Transverse colon (tissue), 4 donors: ENCODE measurements at regions not wholly inside any gene's neighbourhood (a gene's known extent, or its start where the extent isn't known, plus 50 kb on each side); places are given as distances from the start of the nearest gene placed in this dataset.

Experiments
- EP300 ChIP-seq: sonication (generic); formaldehyde crosslinking; IDR thresholded peaks from one replicate; pipeline ENCODE4 v1.6.1; 2017; ENCODE audit warnings: antibody characterized with exemption, low read depth
- POLR2A ChIP-seq: fragments of 450-650 bp; IDR thresholded peaks from one replicate; pipeline ENCODE4 v1.6.1; 2016; ENCODE audit warnings: antibody characterized with exemption, mild to moderate bottlenecking, moderate library complexity
- POLR2AphosphoS5 ChIP-seq, 3 donors: sonication (generic); formaldehyde crosslinking; IDR thresholded peaks; one replicate each; pipeline ENCODE4 v1.6.1; 2016; ENCODE audit warnings: antibody characterized with exemption in 3 of 3
- TF ChIP-seq, protein P1 (sequence below), 5 experiments: fragments of 200-600 bp in 3 of 5; fragments of 450-650 bp in 2 of 5; sonication (generic) in 3 of 5; IDR thresholded peaks; 1 replicate in 2 of 5; 2 replicates in 3 of 5; pipeline ENCODE4 v1.5.1; 2016 to 2017; ENCODE audit warnings: antibody characterized with exemption in 5 of 5, inconsistent platforms in 3 of 5, mild to moderate bottlenecking in 2 of 5, moderate library complexity in 1 of 5

DNA sequence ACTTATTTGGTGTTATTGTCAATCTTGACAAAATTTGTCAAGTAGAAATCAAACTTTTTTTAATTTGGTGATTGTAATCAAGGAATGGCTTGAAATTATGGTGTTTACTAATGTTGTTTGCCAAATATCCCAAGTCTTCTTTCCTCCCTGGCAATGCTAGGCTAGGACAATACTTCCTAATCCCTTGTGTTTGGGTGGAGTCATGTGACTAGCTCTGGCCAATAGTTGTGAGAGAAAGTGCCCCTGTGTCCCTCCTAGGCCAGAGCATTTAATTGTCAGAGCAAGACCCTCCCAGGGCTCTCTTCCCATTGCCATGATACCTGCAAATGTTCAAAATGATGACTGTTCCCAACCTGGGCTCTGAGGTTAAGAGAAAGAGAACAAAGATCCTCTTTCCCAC is 132.7 kb downstream of the ANXA2 start:
- TF ChIP-seq EP300 (no peak), POLR2A (no peak), POLR2AphosphoS5 (IDR thresholded peaks at IDR 0.05) (no peak)
- TF ChIP-seq, protein P1, sequence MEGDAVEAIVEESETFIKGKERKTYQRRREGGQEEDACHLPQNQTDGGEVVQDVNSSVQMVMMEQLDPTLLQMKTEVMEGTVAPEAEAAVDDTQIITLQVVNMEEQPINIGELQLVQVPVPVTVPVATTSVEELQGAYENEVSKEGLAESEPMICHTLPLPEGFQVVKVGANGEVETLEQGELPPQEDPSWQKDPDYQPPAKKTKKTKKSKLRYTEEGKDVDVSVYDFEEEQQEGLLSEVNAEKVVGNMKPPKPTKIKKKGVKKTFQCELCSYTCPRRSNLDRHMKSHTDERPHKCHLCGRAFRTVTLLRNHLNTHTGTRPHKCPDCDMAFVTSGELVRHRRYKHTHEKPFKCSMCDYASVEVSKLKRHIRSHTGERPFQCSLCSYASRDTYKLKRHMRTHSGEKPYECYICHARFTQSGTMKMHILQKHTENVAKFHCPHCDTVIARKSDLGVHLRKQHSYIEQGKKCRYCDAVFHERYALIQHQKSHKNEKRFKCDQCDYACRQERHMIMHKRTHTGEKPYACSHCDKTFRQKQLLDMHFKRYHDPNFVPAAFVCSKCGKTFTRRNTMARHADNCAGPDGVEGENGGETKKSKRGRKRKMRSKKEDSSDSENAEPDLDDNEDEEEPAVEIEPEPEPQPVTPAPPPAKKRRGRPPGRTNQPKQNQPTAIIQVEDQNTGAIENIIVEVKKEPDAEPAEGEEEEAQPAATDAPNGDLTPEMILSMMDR (IDR thresholded peaks at IDR 0.05) = no peak
